ENCODE measurements at regions not wholly inside any gene's neighbourhood (a gene's known extent, or its start where the extent isn't known, plus 50 kb on each side); places are given as distances from the start of the nearest gene placed in this dataset.

GRCh38 chr19:31667106-31667505 lies 317.9 kb upstream of the TSHZ3 start:
- POLR2A ChIA-PET: no interaction called here
- WGBS (ENCODE audit: low lambda C conversion rate): 34% methylated on average over 4 of the region's 4 CpGs
- Histone ChIP-seq H3K36me3 (replicated peaks in 1 of 2; ENCODE audit: control insufficient read depth in 1 of 2, insufficient read depth in 2 of 2, low read length in 1 of 2) (no peaks in the 10 kb centered on the region), H3F3A (replicated peaks; ENCODE audit: insufficient read depth) (no peaks in the 10 kb centered on the region), H3K9me2 (no peaks in the 10 kb centered on the region), H3K4me1 (ENCODE audit: control insufficient read depth in 1 of 2, insufficient read depth in 2 of 2, low read depth in 1 of 2, low read length in 1 of 2) (no peaks in the 10 kb centered on the region), H3K4me2 (no peak overlapping the region), H3K9ac (no peak overlapping the region), H2AFZ (ENCODE audit: low read depth) (no peak overlapping the region), H3K27ac (ENCODE audit: low read depth in 2 of 2, low read length in 1 of 2) (no peak overlapping the region), H3K9me3 (no peaks in the 10 kb centered on the region), H3K27me3 (ENCODE audit: insufficient read depth) (no peaks in the 10 kb centered on the region), H3K4me3 (ENCODE audit: low read depth in 2 of 2, low read length in 1 of 2) (no peak overlapping the region), H3K79me2 (ENCODE audit: insufficient read depth) (no peaks in the 10 kb centered on the region), H4K20me1 (ENCODE audit: insufficient read depth) (no peaks in the 10 kb centered on the region)
- TF ChIP-seq EP300 (IDR thresholded peaks at IDR 0.05; ENCODE audit: borderline replicate concordance in 1 of 2, low read depth in 1 of 2, low read length in 1 of 2) (no peak), RFX5 (IDR thresholded peaks at IDR 0.05; ENCODE audit: low read length) (no peak), EZH2phosphoT487 (IDR thresholded peaks at IDR 0.05; ENCODE audit: borderline replicate concordance, low read depth) (no peak), MEF2A (IDR thresholded peaks at IDR 0.05; ENCODE audit: borderline replicate concordance, low read depth) (no peak), GATA2 (CRISPR knock-in tag; IDR thresholded peaks at IDR 0.05) (no peak), USF2 (IDR thresholded peaks at IDR 0.05; ENCODE audit: borderline replicate concordance, low read depth, low read length) (no peak), POLR2AphosphoS5 (IDR thresholded peaks at IDR 0.05; ENCODE audit: low read depth, low read length) (no peak), MXI1 (IDR thresholded peaks at IDR 0.05; ENCODE audit: low read depth, low read length) (no peak)
- CTCF ChIA-PET: interaction anchor here (0.9 to 1.1 kb wide), 3 partner anchors 9 to 375 kb away, joined by 3 read pairs; no protein-coding TSS in a partner anchor
- no peak for DNase-seq

GRCh38 chr19:31668921-31669320 lies 319.7 kb upstream of the TSHZ3 start:
- Histone ChIP-seq H3F3A (replicated peaks; ENCODE audit: insufficient read depth) (no peaks in the 10 kb centered on the region), H3K4me3 (ENCODE audit: low read depth in 2 of 2, low read length in 1 of 2) (no peak overlapping the region), H3K27me3 (ENCODE audit: insufficient read depth) (no peaks in the 10 kb centered on the region), H4K20me1 (ENCODE audit: insufficient read depth) (no peaks in the 10 kb centered on the region), H3K9me3 (no peaks in the 10 kb centered on the region), H3K9me2 (no peaks in the 10 kb centered on the region), H3K36me3 (replicated peaks in 1 of 2; ENCODE audit: control insufficient read depth in 1 of 2, insufficient read depth in 2 of 2, low read length in 1 of 2) (no peaks in the 10 kb centered on the region), H3K4me1 (ENCODE audit: control insufficient read depth in 1 of 2, insufficient read depth in 2 of 2, low read depth in 1 of 2, low read length in 1 of 2) (no peaks in the 10 kb centered on the region), H3K79me2 (ENCODE audit: insufficient read depth) (no peaks in the 10 kb centered on the region), H3K4me2 (no peak overlapping the region), H2AFZ (ENCODE audit: low read depth) (no peak overlapping the region), H3K9ac (no peak overlapping the region), H3K27ac (ENCODE audit: low read depth in 2 of 2, low read length in 1 of 2) (no peak overlapping the region)
- no peak for DNase-seq
- TF ChIP-seq GATA2 (CRISPR knock-in tag; IDR thresholded peaks at IDR 0.05): no peak
- no peak for TF ChIP-seq PBX3 (IDR thresholded peaks at IDR 0.05)
- TF ChIP-seq MXI1 (IDR thresholded peaks at IDR 0.05; ENCODE audit: low read depth, low read length): no peak
- no peak for TF ChIP-seq RAD21 (IDR thresholded peaks at IDR 0.05; ENCODE audit: low read length)
- no peak for TF ChIP-seq GABPA (IDR thresholded peaks at IDR 0.05; ENCODE audit: low read depth)
- TF ChIP-seq POLR2AphosphoS5 (IDR thresholded peaks at IDR 0.05; ENCODE audit: low read depth, low read length): no peak
- TF ChIP-seq CHD2 (IDR thresholded peaks at IDR 0.05; ENCODE audit: low read length, partially characterized antibody): no peak
- no peak for TF ChIP-seq USF2 (IDR thresholded peaks at IDR 0.05; ENCODE audit: borderline replicate concordance, low read depth, low read length)
- TF ChIP-seq ZBTB33 (IDR thresholded peaks at IDR 0.05; ENCODE audit: borderline replicate concordance, low read depth): no peak
- TF ChIP-seq MEF2A (IDR thresholded peaks at IDR 0.05; ENCODE audit: borderline replicate concordance, low read depth): no peak
- TF ChIP-seq JUND (IDR thresholded peaks at IDR 0.05): no peak
- TF ChIP-seq SIN3A (IDR thresholded peaks at IDR 0.05; ENCODE audit: borderline replicate concordance, low read depth, low read length): no peak
- no peak for TF ChIP-seq FOSL2 (IDR thresholded peaks at IDR 0.05; ENCODE audit: borderline replicate concordance, low read depth)
- no peak for TF ChIP-seq TAF1 (IDR thresholded peaks at IDR 0.05; ENCODE audit: borderline replicate concordance, low read depth, low read length)
- no peak for TF ChIP-seq SMC3 (IDR thresholded peaks at IDR 0.05; ENCODE audit: low read depth, low read length)
- TF ChIP-seq TEAD4 (IDR thresholded peaks at IDR 0.05; ENCODE audit: borderline replicate concordance, insufficient read depth): no peak
- TF ChIP-seq MAX (IDR thresholded peaks at IDR 0.05; ENCODE audit: low read depth): no peak
- ChIA-PET CTCF (no interaction called here), POLR2A (no interaction called here)
- WGBS (ENCODE audit: low lambda C conversion rate): 38% methylated on average over 4 of the region's 4 CpGs

Measured in SK-N-SH (cell line).